Left cardiac atrium (tissue), 4 donors: ENCODE measurements at regions not wholly inside any gene's neighbourhood (a gene's known extent, or its start where the extent isn't known, plus 50 kb on each side); places are given as distances from the start of the nearest gene placed in this dataset.

ENCODE experiments used
- ATAC-seq, 2 donors: fragments of 200-7000 bp; cut with Tn5 transposase; one replicate each; pipeline ENCODE4 v1.9.1; 2020; ENCODE audit warnings: mild to moderate bottlenecking in 2 of 2, moderate library complexity in 2 of 2
- DNase-seq: peaks from one replicate; pipeline ENCODE4 v3.0.0-alpha.2; 2020
- intact Hi-C, 2 donors: fragments of 100-400 bp; cut with DNase I; formaldehyde crosslinking; loops; one replicate each; pipeline versions ENCODE4 v1.14.1 to v1.15.1; 2022 to 2023
- donor health status: DM: no; HTN: yes; CAD: no.
- donor health status: DM: no; HTN: yes; CAD: no; lungs with severe emphysema.
- donor health status: DM: yes; HTN: yes; CAD: no.
- donor health status: Dilated cardiomyopathy.

DNA sequence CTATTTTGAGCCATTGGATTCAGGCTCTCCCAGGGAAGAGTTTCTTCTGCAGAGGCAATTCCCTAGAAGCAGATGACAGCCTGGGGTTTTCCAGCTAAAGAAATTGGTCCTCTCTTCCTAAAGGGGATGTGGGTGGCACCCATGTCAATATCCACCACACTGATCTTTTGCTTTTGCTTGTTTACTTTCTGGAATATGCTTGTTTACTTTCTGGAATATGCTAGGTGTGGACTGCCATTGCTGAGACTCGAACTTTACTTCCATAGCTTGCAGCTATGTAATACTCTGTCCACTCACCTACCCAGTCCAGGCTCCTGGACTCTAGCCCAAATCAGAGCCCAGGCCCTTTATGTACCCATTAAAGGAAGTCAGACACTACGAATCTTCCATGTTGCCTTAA is 92.1 kb upstream of the SMYD2 start:
- intact Hi-C loops: no loop called here
- DNase-seq (no peak), ATAC-seq (no peak)

DNA sequence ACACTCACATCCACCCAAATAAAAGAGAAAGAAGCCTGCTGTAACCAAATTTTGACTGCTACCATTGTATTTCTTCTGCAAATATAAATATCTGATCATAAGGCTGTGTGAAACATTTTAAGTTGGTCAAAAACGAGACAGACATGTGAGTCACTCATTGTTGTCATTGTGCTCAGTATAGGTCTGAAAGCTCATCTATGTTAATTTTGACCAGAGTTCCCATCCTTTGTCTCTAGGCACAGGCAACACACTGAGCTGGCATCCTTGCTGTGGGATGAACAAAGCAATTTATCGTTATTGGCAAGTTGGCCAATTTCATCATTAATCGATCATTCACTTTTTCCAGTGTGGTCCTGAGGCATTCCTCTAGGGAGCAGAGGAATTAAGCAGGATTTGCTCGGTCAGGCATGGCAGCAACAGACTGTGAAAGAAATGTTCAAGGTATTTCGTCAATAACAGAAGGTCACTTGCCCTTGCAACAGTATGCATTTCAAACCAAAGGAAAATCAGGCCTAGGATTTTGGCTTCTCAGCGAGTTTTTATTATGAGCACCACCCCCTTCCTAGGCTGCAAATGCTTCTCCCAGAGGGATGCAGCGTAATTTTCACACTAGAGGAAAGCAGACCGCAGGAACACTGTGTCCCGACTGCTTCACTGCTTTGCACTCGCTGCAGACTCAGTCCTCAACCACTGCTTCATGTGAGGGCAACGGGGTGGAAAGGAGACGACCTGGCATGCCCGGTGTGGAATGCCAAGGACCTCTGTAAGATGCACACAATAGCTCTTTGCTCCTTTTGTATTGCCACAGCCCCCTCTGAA is 87.9 kb upstream of the SMYD2 start:
- intact Hi-C loops: no loop called here
- ATAC-seq: no peak
- no peak for DNase-seq

DNA sequence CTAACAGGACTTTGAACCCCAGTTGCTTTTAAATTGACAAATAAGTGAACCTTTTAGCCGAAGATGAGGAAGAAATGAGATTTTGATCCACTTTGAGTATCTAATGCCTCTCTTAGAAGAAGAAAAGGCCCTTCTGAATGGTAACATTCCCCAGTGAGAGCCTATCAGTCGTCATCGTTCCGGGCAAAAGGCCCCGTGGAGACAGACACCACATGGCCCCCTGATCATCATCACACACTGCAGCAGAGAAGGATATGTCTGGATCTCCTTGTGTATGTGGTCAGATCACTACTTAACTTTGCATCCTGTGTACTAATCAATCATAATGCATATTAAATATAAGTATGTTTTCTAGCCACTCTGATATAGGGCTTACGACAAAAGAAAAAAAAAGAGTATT is 87.3 kb upstream of the SMYD2 start:
- intact Hi-C loops: no loop called here
- no peak for ATAC-seq

DNA sequence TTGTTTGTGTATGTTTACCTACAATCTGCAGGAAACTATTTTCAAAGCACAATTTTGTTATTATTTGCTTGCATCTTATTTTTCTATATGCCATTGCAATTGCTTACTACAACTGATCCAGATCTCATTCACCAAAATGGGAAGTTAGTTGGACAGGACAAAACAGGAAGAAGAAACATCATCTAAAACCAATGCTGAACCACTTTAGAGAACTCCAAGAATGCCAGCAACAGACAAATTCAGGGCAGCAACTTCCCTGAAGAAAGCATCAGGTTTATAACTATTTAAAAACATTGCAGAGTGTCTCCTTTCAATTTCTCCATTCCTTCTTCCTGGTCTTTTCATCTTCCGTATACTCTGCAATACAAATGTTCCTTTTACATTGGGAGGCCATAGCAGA is 82.4 kb upstream of the SMYD2 start:
- DNase-seq (no peak), ATAC-seq (no peak)
- intact Hi-C loops: no loop called here

More for the DNA sequence above, 87.3 kb upstream of the SMYD2 start:
- no peak for DNase-seq

DNA sequence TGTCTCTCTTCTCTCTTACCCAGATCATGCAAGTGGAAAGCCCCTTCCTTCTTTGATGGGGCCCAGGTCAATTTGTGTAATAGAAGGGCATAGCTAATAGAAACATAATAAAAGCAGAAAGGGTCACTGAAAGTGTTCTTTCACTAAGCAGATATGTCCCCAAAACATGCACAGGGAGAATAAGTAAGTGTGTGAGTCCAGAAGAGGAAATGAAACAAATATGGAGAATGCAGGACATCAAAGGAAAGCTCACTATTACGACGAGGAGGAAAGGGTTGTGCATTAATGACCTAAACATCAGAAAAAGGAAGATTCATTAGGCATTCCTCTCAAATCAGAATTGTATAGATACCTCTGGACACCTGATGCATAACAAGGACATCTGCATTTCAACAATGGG is 81.4 kb upstream of the SMYD2 start:
- ATAC-seq: no peak

DNA sequence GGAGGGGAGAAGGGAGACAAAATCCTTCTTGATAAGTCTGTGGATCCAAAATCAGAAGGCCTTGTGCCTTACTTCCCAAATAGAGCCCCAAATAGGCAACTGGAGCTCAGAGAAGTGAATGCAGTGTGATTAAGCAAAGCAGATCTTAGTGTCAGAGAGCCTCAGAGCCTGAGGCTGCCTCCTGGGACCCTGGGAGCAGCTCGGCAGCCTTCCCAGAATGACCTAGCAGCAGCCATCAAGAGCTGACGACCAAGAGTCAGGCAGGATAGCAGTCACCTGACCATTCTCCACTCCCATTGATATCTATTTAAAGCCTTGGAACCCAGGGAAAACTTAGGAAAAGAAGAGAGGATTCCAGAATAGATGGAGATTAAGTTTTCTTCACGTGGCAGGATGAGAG is 78.0 kb upstream of the SMYD2 start:
- ATAC-seq (no peak), DNase-seq (no peak)
- intact Hi-C loops: no loop called here

More for the DNA sequence above, 81.4 kb upstream of the SMYD2 start:
- no peak for DNase-seq
- intact Hi-C loops: no loop called here

DNA sequence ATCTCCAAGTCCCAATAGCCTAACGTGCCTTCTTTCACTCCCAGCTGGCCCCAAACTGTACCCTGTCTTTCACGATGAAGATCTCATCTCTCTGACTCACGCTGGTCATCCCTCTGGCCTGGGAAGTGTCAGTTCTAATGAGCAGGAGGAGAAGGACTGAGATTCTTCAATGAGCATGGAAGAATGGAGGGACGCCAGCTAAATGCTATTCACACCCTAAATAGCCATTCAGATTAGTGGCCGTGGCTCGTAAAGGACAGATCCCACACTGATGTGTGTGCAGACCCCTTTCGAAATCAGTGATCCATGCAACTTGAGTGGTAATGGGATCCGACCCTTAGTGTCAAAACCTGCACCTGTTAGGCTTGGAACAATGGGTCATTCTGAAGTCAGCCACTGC is 75.9 kb upstream of the SMYD2 start:
- intact Hi-C loops: no loop called here
- no peak for DNase-seq
- no peak for ATAC-seq

DNA sequence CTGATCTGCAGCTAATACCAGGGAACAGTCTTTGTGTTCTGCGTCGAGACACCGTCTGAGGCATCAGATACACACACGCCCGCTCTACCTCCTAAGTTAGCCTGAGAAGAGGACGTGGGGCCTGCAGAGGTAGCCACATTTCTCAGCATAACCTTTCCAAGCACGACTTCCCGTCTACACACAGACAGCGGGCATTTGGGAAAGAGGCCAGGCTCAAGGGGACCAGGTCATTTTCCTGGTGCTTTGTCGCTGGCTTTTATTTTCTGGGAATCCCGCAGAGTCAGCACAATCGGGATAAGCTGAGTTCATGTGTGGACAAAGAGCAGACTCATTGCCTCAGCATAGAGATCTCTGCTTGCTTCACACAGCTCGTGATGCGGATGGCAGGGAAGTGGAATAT is 72.5 kb upstream of the SMYD2 start:
- DNase-seq (no peak), ATAC-seq (no peak)
- intact Hi-C loops: no loop called here

DNA sequence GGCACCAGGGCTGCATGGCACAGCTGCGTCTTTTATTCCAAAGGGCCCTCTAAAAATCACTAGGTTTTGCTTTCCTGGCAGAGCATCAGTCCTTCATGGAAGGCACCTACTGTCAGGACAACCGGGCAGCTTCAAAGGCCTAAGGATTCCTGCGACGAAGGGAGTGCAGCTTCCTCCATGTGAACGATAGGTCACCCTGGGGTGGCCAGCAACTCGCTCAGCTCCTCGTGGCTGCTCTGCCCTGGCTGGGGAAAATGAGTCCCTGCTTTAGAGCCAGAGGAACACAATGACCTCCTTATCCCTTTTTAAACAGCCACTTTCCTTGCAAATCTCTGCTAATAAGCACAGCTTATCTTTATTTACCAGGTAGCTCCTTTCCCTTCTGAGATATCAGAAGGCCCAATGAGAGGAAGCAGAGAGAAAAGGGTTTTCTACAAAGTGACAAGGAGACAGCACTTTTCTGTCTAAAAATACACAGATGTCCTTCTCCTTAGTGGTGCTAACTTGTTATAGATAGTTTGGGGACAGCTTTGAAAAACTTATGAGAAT is 71.6 kb upstream of the SMYD2 start:
- intact Hi-C loops: no loop called here
- ATAC-seq: no peak
- DNase-seq: no peak

DNA sequence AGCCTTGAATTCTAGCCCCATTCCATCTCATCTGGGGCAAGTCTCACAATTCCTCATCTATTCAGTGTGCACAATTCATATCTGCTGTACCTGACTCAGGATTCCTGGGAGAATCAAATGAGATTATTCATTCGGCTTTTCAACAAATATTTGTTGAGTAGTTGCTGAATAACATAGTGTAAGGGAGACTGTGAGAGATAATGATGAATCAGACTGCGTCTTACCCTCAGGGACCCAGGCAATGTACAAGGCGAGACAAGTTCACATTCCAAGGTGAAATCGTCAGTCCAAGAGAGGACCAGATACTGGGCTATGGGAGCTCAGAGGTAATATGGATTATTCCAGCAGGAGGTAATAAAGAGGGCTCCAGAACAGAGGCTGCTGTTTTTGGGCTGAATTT is 67.8 kb upstream of the SMYD2 start:
- intact Hi-C loops: loop anchor here (1.0 to 5.0 kb wide), 3 partner anchors 49 to 115 kb away; no protein-coding TSS in a partner anchor
- DNase-seq (no peak), ATAC-seq (peak in 1 of 2 donors; percentile 26)

DNA sequence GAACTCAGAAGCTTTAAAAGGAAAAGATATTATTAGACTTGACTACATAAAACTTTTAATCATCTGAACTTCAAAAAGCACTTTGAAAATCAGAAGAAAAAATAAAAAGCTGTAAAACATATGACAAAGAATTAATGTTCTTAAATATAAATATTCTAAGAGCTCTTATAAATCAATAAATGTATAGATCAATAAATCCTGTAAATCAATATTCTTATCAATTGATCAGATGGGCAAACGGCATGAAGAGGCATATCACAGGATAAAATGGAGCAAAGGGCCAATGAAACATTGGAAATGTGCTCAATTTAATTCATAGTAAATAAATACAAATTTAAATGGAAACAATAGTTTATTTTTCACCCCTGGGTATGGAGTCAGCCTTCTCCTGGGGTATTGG is 66.1 kb upstream of the SMYD2 start:
- DNase-seq (no peak), ATAC-seq (no peak)
- intact Hi-C loops: loop anchor here (5.0 kb wide), 2 partner anchors 47 to 112 kb away; no protein-coding TSS in a partner anchor

DNA sequence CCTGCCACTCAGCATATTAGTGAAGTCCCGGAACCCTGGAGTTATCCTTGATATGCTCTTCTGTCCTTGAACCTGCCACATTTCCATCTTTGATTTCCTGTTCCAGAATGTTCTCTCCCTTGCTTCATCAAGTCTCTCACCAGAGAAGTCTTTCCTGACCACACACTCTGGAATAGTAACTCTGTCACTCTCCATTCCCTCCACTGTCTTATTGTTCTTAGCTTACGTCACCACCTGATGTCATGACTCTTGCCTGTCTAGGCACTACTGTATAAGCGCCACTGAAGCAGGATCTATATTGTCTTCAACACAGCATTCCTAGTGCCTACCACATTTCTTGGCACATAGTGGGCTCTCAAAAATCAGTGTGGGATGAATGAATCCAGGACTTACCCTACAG is 65.4 kb upstream of the SMYD2 start:
- no peak for DNase-seq
- intact Hi-C loops: no loop called here
- no peak for ATAC-seq

DNA sequence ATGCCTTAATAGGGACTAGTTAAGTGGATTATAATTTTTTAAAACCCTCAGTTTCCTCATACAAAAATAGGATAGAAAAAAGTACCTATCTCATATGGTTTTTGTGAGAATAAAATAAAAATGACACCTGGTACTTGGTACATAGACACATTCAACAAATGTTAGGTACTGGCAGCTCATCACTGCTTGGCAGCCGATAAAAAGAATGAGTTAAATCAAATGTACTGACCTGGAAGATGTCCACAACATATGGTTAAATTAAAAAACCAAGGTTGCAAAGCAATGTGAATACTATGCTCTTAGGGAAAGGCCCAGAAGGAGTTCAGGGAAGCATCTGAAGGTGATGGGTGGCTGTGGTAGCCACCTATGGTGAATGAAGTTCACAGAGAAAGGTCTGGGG is 64.9 kb upstream of the SMYD2 start:
- DNase-seq (no peak), ATAC-seq (no peak)
- intact Hi-C loops: no loop called here

DNA sequence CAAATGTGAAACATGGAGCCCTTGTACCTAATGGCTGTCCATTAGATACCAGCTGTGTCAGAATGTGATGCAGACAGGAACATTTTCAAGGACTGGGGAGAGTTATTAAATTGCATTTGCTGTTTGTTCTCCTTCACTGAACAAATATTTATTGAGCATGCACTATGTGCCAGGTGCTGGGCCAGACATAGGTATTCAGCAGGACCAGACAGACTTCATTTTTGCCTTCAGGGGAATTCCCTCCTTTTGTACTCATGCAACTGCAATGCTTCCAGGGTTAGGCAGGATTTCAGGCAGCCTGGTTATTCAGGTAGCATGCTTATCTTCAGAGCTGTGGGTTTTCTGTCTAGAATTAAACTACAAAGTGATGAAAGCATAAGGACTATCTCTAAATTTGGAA is 64.2 kb upstream of the SMYD2 start:
- ATAC-seq: no peak
- no peak for DNase-seq
- intact Hi-C loops: no loop called here

DNA sequence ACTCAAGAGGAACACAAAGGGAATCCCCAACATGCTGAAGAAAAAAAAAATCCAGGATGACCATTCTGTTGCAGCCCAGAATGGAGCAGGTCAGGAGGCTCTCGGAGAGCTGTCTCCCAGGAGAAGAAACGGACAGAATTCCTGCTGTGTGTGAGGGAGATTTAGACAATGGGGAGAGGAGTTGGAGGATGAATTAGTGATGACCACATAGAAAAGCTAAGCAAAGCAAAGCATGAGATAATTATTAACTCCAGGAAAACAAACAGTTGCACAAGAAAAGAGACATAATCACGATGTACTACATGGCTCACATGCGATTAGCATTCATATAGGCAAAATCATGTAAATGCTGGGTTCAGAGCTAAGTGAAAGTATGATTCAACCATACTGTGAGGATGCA is 61.1 kb upstream of the SMYD2 start:
- no peak for ATAC-seq
- no peak for DNase-seq
- intact Hi-C loops: no loop called here

DNA sequence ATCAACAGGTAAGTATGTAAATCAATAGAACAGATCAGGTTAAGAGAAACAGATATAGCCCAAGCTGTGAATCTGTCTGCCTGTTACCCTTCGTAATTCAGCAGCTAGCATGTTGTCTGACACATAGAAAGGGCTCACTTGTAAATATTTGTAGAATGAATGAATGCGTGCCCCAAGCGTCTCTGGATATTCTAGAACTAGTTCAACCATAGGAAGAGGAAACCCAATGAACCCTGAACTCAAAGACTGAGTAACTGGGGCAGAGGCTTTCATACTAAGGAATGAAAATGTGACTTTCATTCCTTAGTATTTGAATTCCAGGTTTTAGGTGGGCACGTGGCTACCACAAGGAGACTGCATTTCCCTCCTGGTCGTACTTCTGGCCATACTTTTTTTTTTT is 60.1 kb upstream of the SMYD2 start:
- DNase-seq (no peak), ATAC-seq (no peak)
- intact Hi-C loops: no loop called here

DNA sequence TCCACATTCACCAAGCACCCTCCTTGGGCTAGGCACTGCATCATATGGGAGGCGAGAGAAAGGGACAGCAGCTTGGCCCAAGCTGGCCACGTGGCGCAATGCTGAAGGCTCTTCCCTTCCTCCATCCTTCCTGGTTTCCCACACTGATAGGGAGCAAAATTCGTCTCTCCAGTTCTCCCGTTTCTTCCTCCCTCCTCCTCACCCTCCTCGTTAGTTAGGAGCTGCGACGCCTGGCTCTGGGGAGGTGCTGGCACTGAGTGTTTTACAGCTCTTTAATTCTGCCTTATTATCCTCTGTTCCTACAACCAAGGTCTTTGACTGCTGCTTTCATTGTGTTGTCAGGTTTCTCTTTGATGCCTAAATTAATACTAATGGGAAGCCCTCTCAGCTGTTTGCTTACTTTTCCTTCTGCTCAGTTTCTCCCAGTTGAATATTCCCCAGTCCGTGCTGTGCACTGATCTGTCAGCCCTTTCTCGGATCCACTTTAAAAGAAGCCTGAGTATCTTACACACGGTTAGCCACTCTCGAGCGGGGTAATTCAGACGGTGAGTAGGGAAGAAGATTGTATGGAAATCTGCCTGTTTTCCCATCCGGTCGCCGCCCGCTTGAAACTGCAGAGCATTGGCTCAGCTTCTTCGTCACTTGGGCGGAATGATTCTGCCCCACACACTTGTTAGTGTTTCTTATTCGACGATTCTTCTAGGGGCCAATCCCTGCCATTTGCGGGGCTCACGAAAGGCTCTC is 56.2 kb upstream of the SMYD2 start:
- intact Hi-C loops: no loop called here
- DNase-seq (peak; percentile 28), ATAC-seq (peak in 1 of 2 donors; percentile 60)

DNA sequence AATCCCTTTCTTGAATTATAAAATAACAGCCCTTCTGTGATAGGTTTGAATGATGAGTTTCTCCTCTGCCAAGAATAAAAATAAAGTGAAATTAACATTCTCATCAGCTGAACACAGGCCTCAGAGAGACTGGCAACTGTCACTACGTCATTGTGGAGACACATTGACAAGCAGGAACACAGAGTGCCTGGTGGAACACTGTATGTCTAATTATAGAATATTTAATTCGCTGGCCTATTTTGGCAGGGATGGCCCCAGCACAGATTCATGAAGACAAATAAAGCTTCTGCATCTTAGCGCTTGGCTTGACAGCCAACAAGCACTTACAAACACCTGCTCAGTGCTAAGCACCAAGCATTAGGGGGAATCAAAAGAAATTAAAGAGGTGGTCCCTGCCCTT is 52.0 kb upstream of the SMYD2 start:
- DNase-seq: peak; percentile 36
- intact Hi-C loops: no loop called here
- ATAC-seq: peak; percentile 92 to 97

DNA sequence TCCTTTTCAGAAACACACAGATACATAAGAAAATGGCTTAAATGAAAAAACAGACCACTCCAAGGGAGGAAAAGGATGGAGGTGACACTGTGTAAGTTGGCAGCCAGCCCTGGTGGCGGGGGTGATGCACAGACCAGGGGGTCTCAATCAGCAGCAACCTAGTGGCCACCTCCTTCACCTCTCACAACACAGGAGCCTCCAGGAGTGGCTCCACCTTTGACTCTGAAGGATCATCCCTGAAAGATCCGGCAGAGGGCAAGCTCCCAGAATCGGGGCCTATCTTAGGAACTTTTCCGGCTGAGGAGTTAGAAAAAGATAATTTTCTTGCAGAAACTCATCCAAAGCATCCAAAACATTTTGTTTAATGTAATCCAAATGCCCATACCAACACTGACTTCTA is 51.2 kb upstream of the SMYD2 start:
- no peak for DNase-seq
- no peak for ATAC-seq
- intact Hi-C loops: no loop called here
